ENCODE measurements at regions not wholly inside any gene's neighbourhood (a gene's known extent, or its start where the extent isn't known, plus 50 kb on each side); places are given as distances from the start of the nearest gene placed in this dataset.

DNA sequence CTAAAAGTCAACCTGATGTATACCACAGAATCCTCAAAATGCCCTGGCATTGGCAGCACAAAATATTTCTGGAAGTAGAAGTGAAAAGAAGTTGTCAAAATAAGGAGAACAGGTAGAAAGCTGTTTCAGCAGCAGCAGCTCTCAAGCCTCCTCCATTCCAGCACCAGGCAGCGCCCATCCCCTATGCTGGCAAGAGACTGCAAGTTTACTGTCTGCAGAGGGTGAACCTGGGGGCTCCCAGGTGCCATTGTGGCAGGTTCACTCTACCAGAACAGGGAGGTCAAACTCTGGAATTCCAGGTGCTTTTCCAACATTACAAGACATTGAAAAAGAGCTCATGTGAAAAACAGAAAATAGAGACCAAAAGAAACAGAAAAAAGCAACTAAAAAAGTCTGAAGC, 128.8 kb upstream of the CTTNBP2NL start:
- DNase-seq: no peak

DNA sequence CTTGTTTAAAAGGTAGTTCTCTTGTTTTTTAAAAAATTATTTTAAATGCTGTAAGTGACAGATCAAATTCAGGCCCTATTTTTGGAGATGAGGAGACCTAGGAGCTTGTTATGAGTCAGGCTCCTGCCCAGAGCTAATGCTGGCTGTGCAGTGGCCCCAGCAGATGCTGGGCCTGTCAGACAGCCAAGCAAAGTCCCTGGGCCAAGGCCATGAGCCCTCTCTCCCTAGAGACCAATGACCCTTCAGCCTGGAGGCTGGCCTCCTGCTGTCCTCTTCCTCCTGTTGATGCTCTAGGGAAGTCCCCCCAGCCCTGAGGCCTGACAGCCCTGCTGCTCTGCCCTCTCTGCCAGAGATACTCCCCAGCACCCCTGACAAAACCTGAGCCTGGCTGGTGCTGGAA, 128.1 kb upstream of the CTTNBP2NL start:
- DNase-seq: no peak

DNA sequence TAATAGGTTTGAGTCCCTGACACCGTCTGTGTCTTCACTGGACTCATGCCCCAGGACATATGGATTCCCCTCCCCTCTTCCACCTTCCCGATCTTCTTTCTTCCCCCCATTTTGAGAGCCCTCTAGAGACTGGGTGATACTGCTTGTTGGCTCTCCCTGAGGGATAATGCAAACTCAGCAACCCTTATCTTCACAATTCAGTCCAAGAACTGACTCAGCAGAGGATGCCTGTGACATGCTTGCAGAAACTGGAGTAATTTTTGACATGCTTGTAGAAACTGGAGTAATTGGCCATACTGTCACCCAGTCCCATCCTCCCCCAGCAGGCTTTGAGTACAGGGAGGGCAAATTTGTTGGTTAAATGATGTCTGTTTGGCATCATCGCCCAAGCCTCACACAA, 127.6 kb upstream of the CTTNBP2NL start:
- no peak for DNase-seq

DNA sequence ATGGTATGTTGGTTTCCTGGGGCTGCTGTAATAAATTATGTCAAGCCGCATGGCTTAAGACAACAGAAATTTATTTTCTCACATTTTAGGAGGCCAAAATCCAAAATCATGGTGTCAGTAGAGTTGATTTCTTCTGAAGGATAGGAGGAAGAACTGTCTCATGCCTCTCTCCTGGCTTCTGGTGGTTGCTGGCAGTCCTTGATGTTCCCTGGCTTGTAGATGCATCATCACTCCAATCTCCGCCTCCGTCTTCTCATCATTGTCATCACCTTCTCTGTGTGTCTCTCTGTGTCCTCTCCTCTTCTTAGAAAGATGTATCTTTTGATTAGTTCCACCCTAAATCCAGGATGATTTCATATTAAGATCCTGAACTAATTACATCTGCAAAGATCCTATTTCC, 124.7 kb upstream of the CTTNBP2NL start:
- no peak for DNase-seq

DNA sequence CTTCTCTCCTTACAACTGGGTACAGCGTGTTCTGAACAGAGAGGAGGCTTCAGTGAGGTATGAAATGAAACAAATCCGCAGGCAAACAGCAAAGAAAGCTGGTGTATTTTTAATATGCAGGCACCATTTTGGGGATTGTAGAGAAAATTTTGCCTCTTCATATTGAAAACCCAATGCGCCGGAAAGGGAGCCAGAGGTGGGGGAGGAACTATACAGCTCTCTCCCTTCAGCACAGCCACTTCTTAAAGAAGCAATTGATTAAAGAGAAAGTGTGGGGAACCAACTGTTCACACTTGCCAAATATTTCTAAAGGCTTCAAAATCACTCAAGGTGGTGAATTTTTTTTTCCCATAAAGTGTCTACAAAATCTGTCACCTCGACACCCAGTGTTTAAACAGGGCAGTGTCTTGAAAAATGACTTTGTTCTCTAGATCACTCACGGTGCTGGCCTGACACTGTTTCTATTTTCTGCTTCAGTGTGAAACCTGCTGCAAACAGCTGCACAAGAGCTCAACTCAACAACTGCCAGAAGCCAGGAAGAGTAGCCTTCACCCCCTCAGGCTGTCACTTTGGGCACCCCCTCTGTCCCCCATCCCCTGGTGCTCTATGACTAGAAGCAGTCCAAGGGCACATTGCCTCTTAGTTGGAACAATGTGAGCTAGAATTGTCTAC, 123.8 kb upstream of the CTTNBP2NL start:
- DNase-seq: no peak

GRCh38 chr1:112284796-112285195, 111.2 kb upstream of the CTTNBP2NL start:
- DNase-seq: no peak

DNA sequence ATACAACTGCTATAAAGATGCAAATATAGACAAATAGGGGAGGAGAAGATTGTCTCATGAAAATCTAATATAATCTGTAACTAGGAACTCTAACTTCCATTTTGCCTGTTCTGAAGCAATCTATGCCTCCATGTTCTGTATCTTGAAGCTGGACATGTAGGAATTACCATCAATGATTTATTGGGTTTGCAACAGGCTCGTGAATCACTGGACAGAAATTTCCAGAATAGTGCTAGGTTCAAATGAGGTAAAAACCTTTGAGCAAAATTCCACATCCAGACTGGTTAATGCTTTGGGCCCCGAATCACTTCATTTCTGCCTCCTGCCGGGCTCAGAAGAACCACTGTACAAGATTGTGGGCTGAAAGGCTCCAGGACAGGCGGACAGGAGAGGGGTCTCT, 110.7 kb upstream of the CTTNBP2NL start:
- DNase-seq: no peak

DNA sequence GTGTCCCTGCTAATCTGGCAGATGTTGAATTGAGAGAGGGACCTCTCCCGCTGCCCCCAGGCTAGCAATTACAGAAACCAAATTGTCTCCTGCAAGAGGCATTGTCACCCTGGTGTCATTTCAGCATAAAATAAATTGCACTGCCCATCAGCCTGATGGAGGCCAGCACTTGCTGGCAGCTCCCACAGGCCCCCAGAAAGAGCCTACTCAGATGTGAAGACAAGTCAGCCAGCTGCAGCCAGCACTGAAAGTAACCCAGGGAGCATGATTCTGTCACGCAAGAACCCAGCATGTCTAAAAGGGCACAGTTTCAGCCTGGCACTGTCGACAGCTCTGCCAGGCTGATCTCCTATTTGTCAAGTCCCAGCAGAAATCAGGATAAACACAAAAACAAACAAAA, 110.3 kb upstream of the CTTNBP2NL start:
- no peak for DNase-seq

GRCh38 chr1:112296908-112297307, 99.1 kb upstream of the CTTNBP2NL start:
- no peak for DNase-seq

DNA sequence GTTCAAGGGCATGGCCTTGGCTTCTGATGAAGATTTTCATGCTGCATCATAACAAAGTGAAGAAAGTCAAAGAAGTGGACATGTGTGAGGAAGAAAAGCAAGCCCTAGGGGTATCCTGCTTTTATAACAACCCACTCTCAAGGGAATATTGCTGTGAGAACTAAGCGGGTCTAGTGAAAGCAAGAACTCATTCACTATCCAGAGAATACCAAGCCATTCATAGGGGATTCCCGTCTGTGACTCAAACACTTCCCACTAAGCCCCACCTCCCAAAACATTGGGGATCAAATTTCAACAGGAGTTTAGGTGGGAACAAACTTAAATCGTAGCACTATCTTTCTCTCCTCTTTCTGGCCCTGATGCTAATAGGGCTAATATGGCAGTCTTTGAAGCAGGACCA, 98.5 kb upstream of the CTTNBP2NL start:
- no peak for DNase-seq

GRCh38 chr1:112298558-112298957, 97.5 kb upstream of the CTTNBP2NL start:
- peak; percentile 37 for DNase-seq

DNA sequence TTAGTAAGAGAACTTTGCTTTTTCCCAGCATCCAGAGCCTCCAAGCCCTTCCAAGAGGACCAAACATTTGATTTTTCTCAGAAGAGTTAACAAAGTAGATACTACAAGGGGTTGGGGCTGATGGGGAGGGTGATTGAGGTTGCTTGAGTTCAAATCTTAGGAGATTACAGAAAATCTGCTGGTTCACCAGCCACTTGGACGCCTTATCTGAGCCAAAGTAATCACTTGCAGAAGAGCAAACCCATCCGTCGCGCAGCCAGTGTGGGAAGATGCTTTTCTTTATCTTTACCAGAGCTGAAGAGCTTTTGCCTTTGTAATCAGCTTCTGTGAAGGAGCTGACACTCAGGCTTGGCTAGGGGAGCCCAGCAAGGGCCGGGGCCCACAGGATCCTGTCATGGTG, 91.9 kb upstream of the CTTNBP2NL start:
- DNase-seq: no peak

- no peak for DNase-seq
These were observed 91.4 kb upstream of the CTTNBP2NL start for GRCh38 chr1:112304612-112305011.

- DNase-seq: no peak
These were observed 88.0 kb upstream of the CTTNBP2NL start for GRCh38 chr1:112307930-112308591.

DNA sequence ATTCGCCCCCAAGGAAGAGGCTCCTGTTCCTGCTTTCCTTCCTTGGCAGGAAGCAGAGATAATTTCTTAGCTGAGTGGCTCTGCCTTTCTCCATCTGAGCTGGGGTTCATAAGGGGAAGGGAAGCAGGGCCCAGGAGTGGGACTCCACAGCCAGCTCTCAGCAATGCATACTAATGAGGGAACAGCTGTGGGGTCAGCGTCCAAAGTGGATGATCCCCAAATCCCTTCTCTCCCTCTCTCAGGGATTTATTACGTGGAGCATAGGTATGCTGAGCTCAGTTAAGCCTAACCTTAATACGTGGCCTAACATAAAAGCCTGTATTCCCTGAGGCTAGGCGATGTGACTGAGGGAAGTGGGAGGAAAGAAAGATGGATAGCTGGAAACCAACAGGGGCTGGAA, 87.3 kb upstream of the CTTNBP2NL start:
- no peak for DNase-seq

DNA sequence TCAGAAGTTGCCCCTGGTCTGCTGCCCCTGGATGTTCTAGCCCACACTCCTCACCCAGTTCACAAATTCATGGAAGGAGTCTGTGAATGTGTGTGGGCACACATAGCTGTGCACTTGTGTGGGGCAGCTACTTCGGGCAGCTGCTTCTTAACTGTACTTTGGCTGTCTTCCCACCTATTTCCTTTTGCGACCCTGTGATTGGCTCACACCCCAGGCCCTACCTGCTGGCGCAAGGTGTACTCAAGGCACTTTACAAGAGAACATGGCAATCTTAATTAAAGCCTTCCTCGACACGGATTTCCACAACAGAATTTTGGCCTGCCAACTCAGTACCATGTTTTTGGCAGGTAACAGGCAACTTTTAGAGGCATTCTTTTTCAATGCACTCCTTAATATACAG, 86.5 kb upstream of the CTTNBP2NL start:
- no peak for DNase-seq

DNA sequence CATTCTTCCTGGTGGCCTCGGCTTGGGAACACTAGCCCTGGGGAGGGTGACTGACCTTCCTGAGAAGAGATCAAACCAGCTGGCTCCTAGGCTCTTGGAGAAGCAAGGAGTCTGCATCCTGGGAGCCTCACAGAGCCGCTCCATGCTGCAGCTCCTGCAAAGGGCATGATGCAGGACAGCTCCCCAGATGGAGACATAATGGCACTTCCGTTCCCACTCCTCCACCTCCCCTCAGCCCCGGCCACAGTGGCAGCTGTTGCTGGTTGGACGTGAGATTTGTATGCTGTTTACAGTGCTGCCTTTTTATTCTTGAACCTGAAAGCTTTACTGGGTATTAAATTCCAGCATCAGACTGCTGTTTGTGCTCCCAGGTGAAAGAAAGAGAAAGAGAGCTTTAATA, 83.7 kb upstream of the CTTNBP2NL start:
- DNase-seq: no peak

GRCh38 chr1:112312879-112313278, 83.1 kb upstream of the CTTNBP2NL start:
- no peak for DNase-seq

DNA sequence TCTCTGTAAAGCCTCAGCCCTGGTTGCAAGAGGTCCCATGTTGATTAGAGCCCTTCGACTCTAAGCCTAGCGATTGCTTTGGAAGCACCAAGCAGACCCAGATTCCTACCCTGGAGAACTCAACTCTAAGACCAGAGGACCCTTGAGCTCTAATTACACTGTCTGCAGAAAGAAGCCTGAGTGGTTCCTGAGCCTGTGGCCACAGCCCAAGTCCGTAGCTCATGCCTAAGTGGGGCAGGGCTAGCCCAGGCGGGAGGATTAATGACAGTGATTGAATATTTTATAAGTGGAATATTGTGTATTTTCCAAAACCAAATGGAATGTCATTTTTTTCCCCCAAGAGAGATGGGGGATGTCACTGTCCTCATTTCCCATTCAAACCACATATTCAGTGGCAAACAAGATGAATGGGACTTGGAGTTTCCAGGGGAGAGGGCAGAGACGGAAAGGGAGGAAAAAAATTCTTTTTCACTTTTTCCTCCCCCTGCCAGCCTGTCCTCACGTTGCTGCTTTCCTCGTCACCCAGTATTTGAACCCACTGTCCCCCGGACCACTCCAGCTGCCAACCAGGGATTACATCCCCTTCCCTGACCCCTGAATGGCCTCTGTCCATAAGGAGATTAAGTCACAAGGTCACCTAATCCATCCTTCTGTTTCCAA, 79.6 kb upstream of the CTTNBP2NL start:
- no peak for DNase-seq

DNA sequence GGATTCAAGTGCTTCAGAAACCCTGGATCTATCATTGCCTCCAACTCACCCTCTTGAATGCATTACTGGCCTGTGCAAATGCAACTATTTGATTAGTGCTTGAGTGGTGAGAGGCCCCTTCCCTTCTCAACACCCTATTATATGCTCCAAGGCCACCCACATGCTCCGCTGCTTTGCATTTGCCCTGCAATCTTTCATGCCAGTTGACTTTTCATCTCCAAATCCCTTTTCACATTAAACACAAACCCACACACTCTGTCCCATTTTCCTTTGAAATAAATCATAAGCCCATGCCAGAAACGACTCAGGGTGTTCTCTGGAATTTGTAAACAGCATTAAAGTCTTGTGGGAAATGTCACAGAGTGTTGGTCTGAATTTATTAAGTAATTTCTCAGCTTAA, 78.9 kb upstream of the CTTNBP2NL start:
- no peak for DNase-seq

- no peak for DNase-seq
These were observed 78.4 kb upstream of the CTTNBP2NL start for GRCh38 chr1:112317611-112318062.

DNA sequence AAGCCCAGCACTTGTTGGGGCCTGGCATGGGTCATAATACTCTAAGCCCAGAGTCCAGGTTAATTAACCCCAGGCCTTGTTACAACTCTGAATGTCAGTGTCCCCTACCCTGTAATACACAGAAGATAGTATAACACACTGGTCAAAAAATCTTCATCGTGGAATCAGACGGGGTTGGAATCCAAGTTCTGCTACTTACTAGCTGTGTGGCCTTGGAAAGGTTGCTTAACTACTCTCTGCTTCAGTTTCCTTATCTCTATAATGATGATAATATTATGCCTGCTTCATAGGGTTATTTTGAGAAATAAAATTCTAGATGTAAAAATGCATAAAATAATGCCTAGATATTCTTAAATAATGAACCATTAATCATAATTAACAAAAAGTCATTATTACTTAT, 77.8 kb upstream of the CTTNBP2NL start:
- DNase-seq: no peak

GRCh38 chr1:112318698-112319370, 77.2 kb upstream of the CTTNBP2NL start:
- no peak for DNase-seq

Data from fibroblast of skin of right quadriceps (primary cell).